Urothelium cell line (cell line): ENCODE measurements at regions not wholly inside any gene's neighbourhood (a gene's known extent, or its start where the extent isn't known, plus 50 kb on each side); places are given as distances from the start of the nearest gene placed in this dataset.

Source experiments
- DNase-seq: peaks from one replicate; pipeline ENCODE4 v3.0.0; 2011; ENCODE audit warnings: low spot score, mixed read lengths
- FAIRE-seq: peaks from 2 replicates; lab custom pipeline; 2011; peaks lifted over from hg19 to GRCh38; lab: Jason Lieb, UNC

DNA sequence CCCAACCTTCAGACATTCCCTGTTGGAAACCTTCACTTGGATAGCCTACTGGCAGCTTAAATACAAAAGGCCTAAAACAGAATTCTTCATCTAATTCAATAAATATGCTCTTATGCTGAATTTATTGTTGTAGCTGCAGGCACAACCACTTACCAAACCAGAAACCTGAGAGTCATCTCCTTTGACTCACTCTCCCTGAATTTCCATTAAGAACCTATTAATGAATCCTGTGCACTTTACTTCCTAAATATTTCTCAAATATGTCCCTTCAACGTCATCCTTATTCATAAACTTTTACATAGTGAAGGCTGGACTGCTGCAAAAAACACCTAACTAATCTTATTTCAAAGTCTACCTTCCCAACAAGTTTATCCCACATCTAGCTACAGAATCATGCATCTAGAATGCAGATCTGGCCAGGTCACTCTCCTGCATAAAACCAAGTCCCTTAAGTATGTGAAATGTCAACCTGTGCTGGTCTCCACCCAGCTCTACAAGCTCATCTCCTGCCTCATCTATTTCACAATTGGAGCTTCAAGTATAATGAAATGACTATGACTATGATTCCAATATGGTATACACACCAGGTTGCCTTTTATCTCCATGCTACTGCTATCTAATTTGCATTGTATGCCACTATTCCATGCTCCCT lies 354.2 kb downstream of the ZEB2 start:
- FAIRE-seq (no peak), DNase-seq (no peak)

DNA sequence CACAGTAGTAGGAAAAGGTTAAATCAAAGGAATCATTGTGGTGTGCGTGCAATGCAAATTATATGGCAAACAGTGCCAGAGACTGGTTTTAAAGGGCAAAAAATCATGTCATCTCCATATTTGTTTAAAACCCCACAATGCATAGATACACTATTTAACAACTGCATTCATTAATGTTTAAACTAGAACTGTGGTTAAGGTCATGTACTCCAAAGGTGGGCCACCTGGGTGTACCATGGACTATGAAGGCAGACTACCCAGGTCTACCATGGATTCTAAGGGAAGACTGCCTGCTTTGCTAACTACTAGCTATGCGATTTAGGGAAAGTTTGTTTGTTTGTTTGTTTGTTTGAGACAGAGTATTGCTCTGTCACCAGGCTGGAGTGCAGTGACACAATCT lies 356.3 kb downstream of the ZEB2 start:
- DNase-seq (no peak), FAIRE-seq (no peak)

GRCh38 chr2:144162652-144163051 lies 357.3 kb downstream of the ZEB2 start:
- FAIRE-seq, result no peak

GRCh38 chr2:144161061-144161460 lies 358.9 kb downstream of the ZEB2 start:
- FAIRE-seq, result no peak
- no peak for DNase-seq

More at GRCh38 chr2:144162652-144163051, 357.3 kb downstream of the ZEB2 start:
- DNase-seq, result peak; percentile 5

DNA sequence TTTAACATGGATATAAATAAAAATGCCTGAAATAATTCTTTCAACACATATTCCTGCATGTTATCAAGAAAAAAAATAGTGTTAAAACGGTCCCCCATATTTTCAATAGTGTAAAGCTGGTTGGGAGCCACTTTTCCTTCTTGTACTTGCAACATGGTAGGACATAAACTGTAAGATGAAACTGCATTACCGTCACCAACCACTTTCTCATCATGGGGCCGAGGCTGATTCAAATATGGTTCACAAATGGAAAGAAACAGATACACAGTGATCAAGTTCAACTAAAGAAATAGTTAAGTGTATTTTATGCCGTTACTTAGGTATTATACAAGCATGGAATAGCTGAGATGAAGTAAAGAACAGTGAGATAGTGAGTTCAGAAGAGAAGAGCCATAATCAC lies 360.7 kb downstream of the ZEB2 start:
- DNase-seq (no peak), FAIRE-seq (no peak)

DNA sequence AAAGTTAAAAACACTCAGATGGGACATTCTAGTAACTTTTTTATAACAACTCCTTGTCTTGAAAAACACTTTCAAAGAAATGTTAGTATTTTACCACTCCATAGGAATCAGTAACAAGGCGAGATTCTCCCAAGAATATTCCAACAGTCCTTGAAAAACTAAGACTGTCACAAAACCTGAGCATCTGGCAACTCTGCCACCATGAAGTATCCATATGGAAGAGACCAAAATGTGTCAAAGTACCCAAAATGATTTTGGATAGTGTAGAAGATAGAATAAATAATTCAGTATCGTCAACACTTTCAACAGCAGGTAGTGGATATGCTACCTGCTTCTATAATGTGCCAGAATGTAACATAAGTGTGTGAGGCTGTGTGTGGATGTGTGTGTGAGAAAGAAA lies 361.8 kb downstream of the ZEB2 start:
- FAIRE-seq (no peak), DNase-seq (no peak)

DNA sequence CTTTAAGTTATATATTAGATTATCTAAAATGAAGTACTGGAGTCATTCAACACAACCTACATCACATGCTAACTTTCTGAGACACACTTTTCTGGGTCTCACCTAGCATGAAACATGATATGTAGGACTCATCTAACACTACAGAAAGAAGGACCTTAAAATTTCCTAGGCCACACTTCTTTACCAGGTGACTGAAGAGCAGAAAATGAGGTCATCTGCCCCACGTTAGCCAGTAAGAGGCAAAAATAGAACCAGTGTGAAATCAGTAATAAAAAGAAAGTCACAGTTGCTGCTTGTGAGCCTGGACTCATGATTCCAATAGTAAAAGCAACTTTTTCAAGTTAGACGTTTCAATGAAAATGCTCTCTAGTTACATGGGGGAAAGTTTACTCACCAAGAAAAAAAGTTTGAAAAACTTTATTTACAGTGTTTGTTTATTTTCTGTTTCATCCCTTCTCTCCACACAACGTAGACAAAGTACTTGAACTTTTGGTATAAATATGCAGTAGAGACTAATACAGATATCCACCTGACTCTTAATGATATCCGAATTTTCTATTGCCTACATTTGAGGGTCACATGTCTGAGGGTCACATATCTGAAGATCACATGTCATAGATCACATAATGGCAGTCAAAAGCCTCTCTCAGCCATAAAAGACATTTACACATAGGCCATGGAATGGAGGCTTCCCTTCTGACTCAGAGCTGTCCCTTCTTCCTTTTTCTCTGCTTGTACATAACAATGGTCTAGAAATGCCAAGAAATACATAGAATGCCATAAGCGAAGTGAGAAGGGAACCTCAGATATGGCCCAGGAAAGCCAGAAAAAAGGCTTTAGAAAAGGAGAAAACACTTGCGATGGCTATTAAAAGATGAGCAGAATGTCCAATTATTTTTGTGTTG lies 362.9 kb downstream of the ZEB2 start:
- FAIRE-seq, result no peak
- DNase-seq, result no peak

- no peak for DNase-seq
- FAIRE-seq, result no peak
Measured at GRCh38 chr2:144154205-144154604, 365.7 kb downstream of the ZEB2 start.

GRCh38 chr2:144152817-144153271 lies 367.1 kb downstream of the ZEB2 start:
- FAIRE-seq (no peak), DNase-seq (no peak)

DNA sequence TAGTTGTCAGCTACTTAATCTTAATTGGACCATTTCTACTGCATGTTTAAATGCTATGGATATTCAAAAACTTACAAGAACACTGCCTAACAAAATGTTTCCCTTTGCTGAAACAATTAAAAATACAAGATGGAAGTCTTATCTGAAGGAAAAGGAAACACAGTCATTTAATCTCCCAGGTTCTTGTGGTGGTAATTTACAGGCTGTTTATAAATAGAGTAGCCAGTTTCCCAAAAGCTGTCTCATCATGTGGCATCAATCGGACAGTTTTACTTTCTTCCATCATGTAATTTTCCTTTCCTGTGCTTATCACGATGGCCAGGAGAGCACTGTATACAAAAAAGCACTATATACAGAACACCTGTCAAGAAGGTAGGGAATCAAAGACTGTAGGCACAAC lies 368.1 kb downstream of the ZEB2 start:
- DNase-seq (no peak), FAIRE-seq (no peak)

DNA sequence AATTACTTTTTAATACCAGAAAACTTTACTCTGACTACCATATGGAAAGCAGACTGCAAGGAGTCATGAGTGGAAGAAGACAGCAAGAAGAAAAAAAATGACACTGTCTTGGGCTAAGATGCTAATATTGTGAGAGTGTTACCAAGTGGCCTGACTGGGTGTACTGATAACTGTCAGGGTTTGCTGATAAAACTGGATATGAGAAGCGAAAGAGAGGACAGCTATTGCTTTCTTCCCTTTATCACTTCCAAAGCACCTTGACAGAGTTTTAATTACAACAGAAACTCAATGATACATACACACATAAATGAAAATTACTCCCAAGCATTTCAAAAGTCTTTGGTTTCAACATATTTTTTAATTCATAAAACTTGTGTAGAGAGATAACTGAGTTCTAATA lies 368.5 kb downstream of the ZEB2 start:
- DNase-seq (no peak), FAIRE-seq (no peak)

- no peak for FAIRE-seq
- no peak for DNase-seq
Measured at GRCh38 chr2:144147356-144147755, 372.6 kb downstream of the ZEB2 start.

DNA sequence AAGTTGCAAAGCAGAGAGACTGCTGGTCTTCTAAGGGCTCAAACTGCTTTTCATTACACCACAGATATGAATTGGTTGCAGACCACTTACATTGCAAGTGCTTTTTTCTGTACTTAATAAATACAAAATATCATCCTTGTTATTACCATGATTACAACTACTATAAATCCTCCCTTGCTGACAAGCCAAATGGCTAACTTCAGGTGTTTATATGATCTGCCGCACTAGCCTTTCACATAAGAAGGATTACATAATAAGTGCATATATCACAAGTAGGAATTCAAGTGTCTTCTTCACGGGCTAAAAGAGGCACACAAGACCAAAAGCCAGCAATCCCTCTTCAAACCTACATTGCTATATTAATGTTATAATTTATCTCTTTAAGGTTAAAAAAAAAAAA lies 373.0 kb downstream of the ZEB2 start:
- no peak for DNase-seq
- FAIRE-seq, result no peak

DNA sequence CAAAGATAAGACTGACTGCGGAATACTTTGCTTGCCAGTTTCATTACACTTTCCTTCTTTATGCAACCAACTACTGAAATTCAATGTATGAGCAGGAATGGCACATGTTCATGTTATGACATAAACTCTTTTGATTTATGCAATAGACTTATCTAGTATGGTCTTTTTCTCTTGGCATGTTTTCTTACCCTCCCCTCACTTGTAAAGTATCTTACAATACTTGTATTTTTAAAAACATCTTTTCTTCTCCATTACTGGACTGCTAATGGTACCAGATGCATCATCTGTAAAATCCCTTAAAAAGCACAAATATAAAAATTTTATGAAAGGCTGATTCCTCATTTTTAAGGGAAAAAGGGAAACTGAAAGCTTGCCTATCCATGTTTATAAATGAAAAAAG lies 373.8 kb downstream of the ZEB2 start:
- no peak for DNase-seq
- FAIRE-seq, result no peak

DNA sequence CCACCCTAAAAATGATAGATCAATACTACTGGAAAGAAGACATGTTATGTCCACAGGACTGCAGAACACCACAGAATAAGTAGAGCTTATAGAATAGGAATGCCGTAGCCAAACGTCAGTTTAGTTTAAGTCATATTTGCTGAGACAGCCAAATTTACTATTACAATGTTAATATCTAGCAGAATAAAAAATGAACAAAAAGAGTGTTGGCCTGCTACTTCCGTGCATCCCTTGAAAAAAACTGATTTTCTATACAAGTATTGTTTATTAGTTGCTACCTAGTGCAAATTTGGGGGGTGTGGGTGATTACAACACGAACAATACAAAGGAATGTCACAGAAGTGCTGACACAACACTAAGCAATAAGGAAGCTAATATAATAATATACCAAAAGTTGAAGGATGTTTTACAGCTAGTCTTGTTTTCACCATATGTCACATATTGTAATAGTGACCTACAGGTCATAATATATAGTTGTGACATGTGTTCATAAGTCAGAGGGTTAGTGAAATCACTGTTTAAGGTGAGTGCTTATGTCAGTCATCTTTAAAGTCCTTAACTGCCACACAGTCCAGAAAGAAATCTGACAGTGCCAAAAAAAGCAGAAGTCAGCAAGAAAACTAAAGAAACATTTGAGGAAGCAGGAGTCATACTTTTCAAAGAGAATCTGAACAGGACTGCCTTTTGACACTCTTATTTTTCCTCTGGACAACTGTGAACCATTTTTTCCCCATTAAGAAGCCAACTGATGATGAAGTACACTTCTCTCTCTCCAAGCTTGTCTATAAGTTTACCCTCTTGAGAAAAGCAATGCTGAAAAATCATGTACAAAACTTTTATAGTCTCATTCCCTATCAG lies 376.4 kb downstream of the ZEB2 start:
- DNase-seq (no peak), FAIRE-seq (no peak)

DNA sequence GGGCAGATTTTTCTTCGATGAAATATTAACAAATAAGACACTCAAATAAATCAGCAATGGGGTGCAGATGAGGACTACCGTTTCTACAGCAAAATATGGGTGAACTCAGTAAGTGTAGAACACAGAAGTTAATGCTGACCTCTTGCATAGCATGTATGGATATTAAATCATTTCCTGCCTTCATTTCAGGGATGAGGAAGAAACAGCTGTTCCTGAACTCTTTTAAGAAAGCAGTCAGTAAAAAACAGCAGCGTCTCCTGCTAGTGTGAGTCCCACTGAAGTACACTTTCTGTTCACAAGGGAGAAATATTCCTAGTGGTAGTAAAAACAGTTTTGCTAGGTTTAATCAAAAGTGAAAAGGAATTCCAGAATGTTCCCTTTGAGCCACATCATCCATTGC lies 379.0 kb downstream of the ZEB2 start:
- FAIRE-seq, result no peak
- no peak for DNase-seq

- DNase-seq (no peak), FAIRE-seq (no peak)
Measured at GRCh38 chr2:144137705-144138428, 382.1 kb downstream of the ZEB2 start.

GRCh38 chr2:144137272-144137671 lies 382.6 kb downstream of the ZEB2 start:
- FAIRE-seq, result no peak
- no peak for DNase-seq

GRCh38 chr2:144136297-144137010 lies 383.5 kb downstream of the ZEB2 start:
- DNase-seq, result no peak
- no peak for FAIRE-seq
